Activated CD8-positive, alpha-beta memory T cell treated with anti-CD3 and anti-CD28 coated beads for 24 hours (primary cell): ENCODE measurements at regions not wholly inside any gene's neighbourhood (a gene's known extent, or its start where the extent isn't known, plus 50 kb on each side); places are given as distances from the start of the nearest gene placed in this dataset.

ENCODE experiments used
- DNase-seq: peaks from one replicate; pipeline ENCODE4 v3.0.0-alpha.2; 2020

GRCh38 chr6:4313044-4313686 is 177.8 kb upstream of the ECI2 start:
- no peak for DNase-seq

GRCh38 chr6:4311976-4312860 is 176.8 kb upstream of the ECI2 start:
- no peak for DNase-seq

- no peak for DNase-seq
Observed at GRCh38 chr6:4309540-4309939, 174.2 kb upstream of the ECI2 start.

- DNase-seq = no peak
Observed at GRCh38 chr6:4308364-4308763, 173.0 kb upstream of the ECI2 start.

GRCh38 chr6:4304927-4305455 is 169.6 kb upstream of the ECI2 start:
- DNase-seq = no peak

GRCh38 chr6:4303638-4304037 is 168.3 kb upstream of the ECI2 start:
- DNase-seq = no peak

GRCh38 chr6:4302524-4302923 is 167.1 kb upstream of the ECI2 start:
- no peak for DNase-seq

- DNase-seq = no peak
Observed at GRCh38 chr6:4301871-4302270, 166.5 kb upstream of the ECI2 start.

GRCh38 chr6:4300917-4301316 is 165.5 kb upstream of the ECI2 start:
- DNase-seq = no peak

- no peak for DNase-seq
Observed at GRCh38 chr6:4299476-4299875, 164.1 kb upstream of the ECI2 start.

- no peak for DNase-seq
Observed at GRCh38 chr6:4297348-4297747, 162.0 kb upstream of the ECI2 start.

- no peak for DNase-seq
Observed at GRCh38 chr6:4296552-4296951, 161.2 kb upstream of the ECI2 start.

- DNase-seq = no peak
Observed at GRCh38 chr6:4295783-4296155, 160.4 kb upstream of the ECI2 start.

- no peak for DNase-seq
Observed at GRCh38 chr6:4295058-4295782, 159.8 kb upstream of the ECI2 start.

- DNase-seq = no peak
Observed at GRCh38 chr6:4294636-4295035, 159.3 kb upstream of the ECI2 start.

GRCh38 chr6:4291453-4292403 is 156.4 kb upstream of the ECI2 start:
- DNase-seq = no peak

GRCh38 chr6:4289770-4290320 is 154.5 kb upstream of the ECI2 start:
- no peak for DNase-seq

- no peak for DNase-seq
Observed at GRCh38 chr6:4287811-4288244, 152.5 kb upstream of the ECI2 start.

- DNase-seq = no peak
Observed at GRCh38 chr6:4287372-4287771, 152.0 kb upstream of the ECI2 start.

- DNase-seq = no peak
Observed at GRCh38 chr6:4282926-4283325, 147.6 kb upstream of the ECI2 start.

- DNase-seq = peak; percentile 57
Observed at GRCh38 chr6:4281341-4282293, 146.2 kb upstream of the ECI2 start.
